ENCODE measurements at regions not wholly inside any gene's neighbourhood (a gene's known extent, or its start where the extent isn't known, plus 50 kb on each side); places are given as distances from the start of the nearest gene placed in this dataset.

- intact Hi-C loops (cut with DNase I, micrococcal nuclease): no loop called here
- ATAC-seq: no peak
Measured at GRCh38 chr10:31617757-31618156, 298.7 kb downstream of the ZEB1 start.

GRCh38 chr10:31617133-31617532, 298.1 kb downstream of the ZEB1 start:
- no peak for TF ChIP-seq CTCF (IDR thresholded peaks at IDR 0.05)
- intact Hi-C loops (cut with DNase I, micrococcal nuclease): no loop called here
- DNase-seq: no peak
- H3K36me3 ChIP-seq (ENCODE audit: low read depth): no peaks in the 10 kb centered on the region
- H3K4me3 ChIP-seq: no peak overlapping the region
- ATAC-seq: no peak
- H3K9me3 ChIP-seq: no peaks in the 10 kb centered on the region
- no peaks in the 10 kb centered on the region for H3K4me1 ChIP-seq (ENCODE audit: low read depth)

More at GRCh38 chr10:31617757-31618156, 298.7 kb downstream of the ZEB1 start:
- DNase-seq: no peak
- no peaks in the 10 kb centered on the region for H3K36me3 ChIP-seq (ENCODE audit: low read depth)
- H3K4me1 ChIP-seq (ENCODE audit: low read depth): no peaks in the 10 kb centered on the region
- TF ChIP-seq CTCF (IDR thresholded peaks at IDR 0.05): no peak
- no peaks in the 10 kb centered on the region for H3K9me3 ChIP-seq
- no peak overlapping the region for H3K4me3 ChIP-seq

- no peak for TF ChIP-seq CTCF (IDR thresholded peaks at IDR 0.05)
- ATAC-seq: no peak
Measured at GRCh38 chr10:31615129-31615528, 296.1 kb downstream of the ZEB1 start.

GRCh38 chr10:31614611-31615010, 295.6 kb downstream of the ZEB1 start:
- Histone ChIP-seq H3K4me1 (ENCODE audit: low read depth) (no peaks in the 10 kb centered on the region), H3K4me3 (no peak overlapping the region), H3K36me3 (ENCODE audit: low read depth) (no peaks in the 10 kb centered on the region), H3K9me3 (no peaks in the 10 kb centered on the region)
- ATAC-seq: no peak
- intact Hi-C loops (cut with DNase I, micrococcal nuclease): no loop called here
- TF ChIP-seq CTCF (IDR thresholded peaks at IDR 0.05): no peak
- DNase-seq: no peak

More at GRCh38 chr10:31615129-31615528, 296.1 kb downstream of the ZEB1 start:
- intact Hi-C loops (cut with DNase I, micrococcal nuclease): no loop called here
- no peaks in the 10 kb centered on the region for H3K36me3 ChIP-seq (ENCODE audit: low read depth)
- no peak overlapping the region for H3K4me3 ChIP-seq
- H3K4me1 ChIP-seq (ENCODE audit: low read depth): no peaks in the 10 kb centered on the region
- H3K9me3 ChIP-seq: no peaks in the 10 kb centered on the region
- DNase-seq: no peak

GRCh38 chr10:31612082-31612481, 293.1 kb downstream of the ZEB1 start:
- Histone ChIP-seq H3K9me3 (no peaks in the 10 kb centered on the region), H3K4me1 (ENCODE audit: low read depth) (no peaks in the 10 kb centered on the region), H3K36me3 (ENCODE audit: low read depth) (no peaks in the 10 kb centered on the region), H3K4me3 (no peak overlapping the region)
- DNase-seq (no peak), ATAC-seq (no peak)
- TF ChIP-seq CTCF (IDR thresholded peaks at IDR 0.05): no peak
- intact Hi-C loops (cut with DNase I, micrococcal nuclease): no loop called here

- ATAC-seq (no peak), DNase-seq (no peak)
- no peak for TF ChIP-seq CTCF (IDR thresholded peaks at IDR 0.05)
- Histone ChIP-seq H3K4me1 (ENCODE audit: low read depth) (no peaks in the 10 kb centered on the region), H3K9me3 (no peaks in the 10 kb centered on the region), H3K4me3 (no peak overlapping the region), H3K36me3 (ENCODE audit: low read depth) (no peaks in the 10 kb centered on the region)
- intact Hi-C loops (cut with DNase I, micrococcal nuclease): no loop called here
Measured at GRCh38 chr10:31611161-31611560, 292.1 kb downstream of the ZEB1 start.

All from mucosa of descending colon (tissue), 3 donors.